Liver (tissue), 3 donors: ENCODE measurements at regions not wholly inside any gene's neighbourhood (a gene's known extent, or its start where the extent isn't known, plus 50 kb on each side); places are given as distances from the start of the nearest gene placed in this dataset.

Source experiments
- ATF3 ChIP-seq: IDR thresholded peaks from 2 replicates; pipeline ENCODE4 v1.6.1; 2016; ENCODE audit warnings: antibody characterized with exemption
- CTCF ChIP-seq: fragments of 150-350 bp; IDR thresholded peaks from 2 replicates; pipeline ENCODE4 v1.5.1; 2017; ENCODE audit warnings: improper control_type of control experiment, low read depth, low read length; ENCODE audit not compliant: missing input control
- FOXA1 ChIP-seq: IDR thresholded peaks from 2 replicates; pipeline ENCODE4 v1.6.1; 2016; ENCODE audit warnings: antibody characterized with exemption
- GABPA ChIP-seq, 2 donors: IDR thresholded peaks in 1 of 2; conservative IDR thresholded peaks in 1 of 2; 2 replicates each; pipeline ENCODE4 v1.6.1; 2016; ENCODE audit warnings: antibody characterized with exemption in 2 of 2, mild to moderate bottlenecking in 1 of 2, moderate library complexity in 1 of 2
- HNF4A ChIP-seq, 2 donors: conservative IDR thresholded peaks; 2 replicates each; pipeline ENCODE4 v1.6.1; 2016; ENCODE audit warnings: antibody characterized with exemption in 2 of 2, mild to moderate bottlenecking in 2 of 2
- HNF4G ChIP-seq: IDR thresholded peaks from 2 replicates; pipeline ENCODE4 v1.6.1; 2016; ENCODE audit warnings: antibody characterized with exemption
- JUND ChIP-seq, 2 donors: IDR thresholded peaks; 2 replicates each; pipeline ENCODE4 v1.6.1; 2016; ENCODE audit warnings: antibody characterized with exemption in 2 of 2
- RAD21 ChIP-seq, 2 donors: IDR thresholded peaks; 2 replicates each; pipeline ENCODE4 v1.6.1; 2016; ENCODE audit warnings: antibody characterized with exemption in 2 of 2, mild to moderate bottlenecking in 2 of 2
- REST ChIP-seq: IDR thresholded peaks from 2 replicates; pipeline ENCODE4 v1.6.1; 2016; ENCODE audit warnings: antibody characterized with exemption, mild to moderate bottlenecking
- RXRA ChIP-seq, 2 donors: IDR thresholded peaks; 2 replicates each; pipeline ENCODE4 v1.6.1; 2017 to 2018; ENCODE audit warnings: antibody characterized with exemption in 2 of 2, mild to moderate bottlenecking in 1 of 2
- TAF1 ChIP-seq: conservative IDR thresholded peaks from 2 replicates; pipeline ENCODE4 v1.6.1; 2016; ENCODE audit warnings: antibody characterized with exemption, mild to moderate bottlenecking
- YY1 ChIP-seq: IDR thresholded peaks from 2 replicates; pipeline ENCODE4 v1.6.1; 2016; ENCODE audit warnings: antibody characterized with exemption, mild to moderate bottlenecking
- TF ChIP-seq, protein P1 (sequence below): IDR thresholded peaks from 2 replicates; pipeline ENCODE4 v1.6.1; 2016; ENCODE audit warnings: antibody characterized with exemption
- donor health status: healthy.
- donor health status: healthy.

DNA sequence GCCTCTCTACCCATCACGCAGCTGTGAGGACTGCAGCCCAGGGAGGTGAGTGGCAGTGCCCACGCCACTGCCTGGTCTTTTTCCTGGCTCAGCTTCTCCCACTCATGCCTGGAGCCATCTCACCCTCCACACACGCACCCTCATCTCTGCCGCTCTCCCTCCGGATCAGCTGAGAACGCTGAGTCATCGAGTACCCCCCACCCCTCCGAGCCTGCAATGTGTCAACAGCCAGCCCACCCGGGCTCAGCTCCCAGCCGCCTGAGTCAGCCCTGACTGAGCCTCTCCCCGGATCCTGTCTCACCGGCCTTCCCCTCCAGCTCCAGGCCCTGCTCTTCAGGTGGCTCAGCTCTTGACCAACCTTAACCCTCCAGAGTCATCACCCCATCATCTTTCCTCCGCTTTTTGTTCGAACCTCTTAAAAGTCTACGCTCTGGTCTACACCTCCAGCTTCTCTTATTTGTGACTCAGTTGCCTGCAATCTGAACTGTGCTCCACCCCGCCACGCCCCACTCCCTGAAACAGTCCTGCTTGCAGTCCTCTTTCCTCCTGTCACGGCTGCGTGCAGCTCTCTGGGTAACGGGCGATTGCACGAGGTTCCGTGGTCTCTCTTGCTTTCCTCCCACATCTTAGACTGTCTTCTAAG, 94.4 kb upstream of the ASAP2 start:
- TF ChIP-seq CTCF, result no peak
- no peak for TF ChIP-seq ATF3
- no peak for TF ChIP-seq RAD21 (IDR thresholded peaks at IDR 0.05)
- TF ChIP-seq YY1, result no peak
- TF ChIP-seq REST, result no peak
- TF ChIP-seq GABPA (IDR thresholded peaks at IDR 0.05 in 1 of 2, conservative IDR thresholded peaks at IDR 0.05 in 1 of 2), result no peak
- TF ChIP-seq, protein P1, sequence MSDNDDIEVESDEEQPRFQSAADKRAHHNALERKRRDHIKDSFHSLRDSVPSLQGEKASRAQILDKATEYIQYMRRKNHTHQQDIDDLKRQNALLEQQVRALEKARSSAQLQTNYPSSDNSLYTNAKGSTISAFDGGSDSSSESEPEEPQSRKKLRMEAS, result no peak
- no peak for TF ChIP-seq JUND (IDR thresholded peaks at IDR 0.05)
- no peak for TF ChIP-seq TAF1
- TF ChIP-seq FOXA1, result no peak
- no peak for TF ChIP-seq HNF4A (conservative IDR thresholded peaks at IDR 0.05)
- TF ChIP-seq RXRA (IDR thresholded peaks at IDR 0.05), result no peak
- TF ChIP-seq HNF4G, result no peak
